Thoracic aorta (tissue), 2 donors: ENCODE measurements at regions not wholly inside any gene's neighbourhood (a gene's known extent, or its start where the extent isn't known, plus 50 kb on each side); places are given as distances from the start of the nearest gene placed in this dataset.
A peak's percentile ranks its signal among the peaks of the same experiment; 100 is the strongest.

Experiments used
- ATAC-seq: fragments of 150-250 bp; one replicate; pipeline ENCODE4 v1.8.0; 2017; ENCODE audit warnings: low read depth; ENCODE audit not compliant: insufficient number of reproducible peaks, low FRiP score
- DNase-seq: peaks from one replicate; pipeline ENCODE4 v3.0.0-alpha.2; 2020; ENCODE audit warnings: low spot score
- H3K27ac ChIP-seq, 2 donors: fragments of 200-600 bp; sonication (generic); 1 replicate in 1 of 2; 2 replicates in 1 of 2; pipeline ENCODE4 v1.5.1; 2016; ENCODE audit warnings: mild to moderate bottlenecking in 2 of 2, moderate library complexity in 2 of 2
- H3K27me3 ChIP-seq: fragments of 200-600 bp; sonication (generic); replicated peaks from 2 replicates; pipeline ENCODE4 v1.6.0; 2016; ENCODE audit warnings: mild to moderate bottlenecking; ENCODE audit not compliant: insufficient read depth
- H3K36me3 ChIP-seq: fragments of 200-600 bp; sonication (generic); one replicate; pipeline ENCODE4 v1.5.1; 2016
- H3K4me1 ChIP-seq, 2 donors: fragments of 200-600 bp; sonication (generic); 1 replicate in 1 of 2; 2 replicates in 1 of 2; pipeline versions ENCODE4 v1.5.1 to v1.6.0; 2016; ENCODE audit warnings: low read depth in 2 of 2, mild to moderate bottlenecking in 1 of 2; ENCODE audit not compliant: control insufficient read depth in 1 of 2
- H3K4me3 ChIP-seq: fragments of 200-600 bp; sonication (generic); 2 replicates; pipeline ENCODE4 v1.5.1; 2016; ENCODE audit warnings: mild to moderate bottlenecking
- H3K9me3 ChIP-seq: fragments of 200-600 bp; sonication (generic); 2 replicates; pipeline ENCODE4 v1.5.1; 2016
- CTCF ChIP-seq: fragments of 200-600 bp; sonication (generic); IDR thresholded peaks from one replicate; pipeline ENCODE4 v1.5.1; 2019; ENCODE audit warnings: antibody characterized with exemption

DNA sequence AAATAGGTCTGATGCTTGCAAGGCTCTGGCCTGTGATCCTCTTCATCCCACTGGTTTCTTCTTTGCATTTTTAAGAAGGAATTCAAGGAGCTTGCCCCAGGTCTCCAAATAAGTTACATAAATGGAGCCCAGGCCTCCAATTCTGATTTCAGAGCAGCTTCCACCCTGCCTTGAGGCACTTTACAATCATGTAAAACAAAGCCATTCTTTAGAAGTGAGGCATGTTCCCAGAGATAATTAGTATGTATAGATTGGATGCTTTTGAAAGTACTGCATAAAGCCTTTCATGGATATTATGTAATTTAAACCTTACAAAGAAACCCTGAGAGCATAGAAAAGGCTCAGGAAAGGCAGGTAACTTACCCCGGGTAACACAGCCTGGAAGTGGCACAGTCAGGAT lies 466.5 kb downstream of the MIAT start:
- peak overlapping the region; percentile 38 to 55 for H3K27ac ChIP-seq
- H3K36me3 ChIP-seq, result no peaks in the 10 kb centered on the region
- no peaks in the 10 kb centered on the region for H3K9me3 ChIP-seq
- H3K27me3 ChIP-seq, result no peaks in the 10 kb centered on the region
- no peak for TF ChIP-seq CTCF
- no peak for ATAC-seq
- peak overlapping the region; percentile 47 for H3K4me3 ChIP-seq
- DNase-seq, result no peak
- peaks cover 7 to 10% of the 10 kb centered on the region in 2 donors for H3K4me1 ChIP-seq

GRCh38 chr22:27124351-27124966 lies 467.1 kb downstream of the MIAT start:
- Histone ChIP-seq H3K36me3 (no peaks in the 10 kb centered on the region), H3K9me3 (no peaks in the 10 kb centered on the region), H3K27me3 (no peaks in the 10 kb centered on the region), H3K27ac (peak overlapping the region in 1 of 2 donors; percentile 55), H3K4me3 (peak overlapping the region; percentile 47), H3K4me1 (peaks cover 7 to 10% of the 10 kb centered on the region in 2 donors)
- ATAC-seq, result peak; percentile 40
- TF ChIP-seq CTCF, result no peak
- no peak for DNase-seq

DNA sequence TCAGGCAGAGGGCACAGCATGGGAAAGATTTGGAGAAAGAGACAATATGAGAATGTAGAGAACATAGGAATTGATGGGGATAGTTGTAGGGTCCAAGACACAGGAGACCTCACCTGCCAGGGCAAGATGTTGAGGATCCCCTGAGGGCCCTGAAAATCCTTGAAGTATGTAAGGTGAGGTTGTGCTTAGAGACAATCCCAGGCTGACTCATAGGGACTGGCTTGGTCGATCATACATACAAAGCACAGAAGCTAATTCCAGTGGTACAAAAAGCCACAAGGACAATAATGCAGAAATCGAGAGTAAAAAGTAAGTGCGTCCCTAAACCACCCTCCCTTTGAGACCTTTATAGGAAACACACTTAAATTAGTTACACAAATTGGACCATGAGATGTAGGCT lies 468.2 kb downstream of the MIAT start:
- TF ChIP-seq CTCF, result no peak
- H3K36me3 ChIP-seq, result no peaks in the 10 kb centered on the region
- peaks cover 7 to 10% of the 10 kb centered on the region in 2 donors for H3K4me1 ChIP-seq
- no peak for ATAC-seq
- H3K4me3 ChIP-seq, result no peak overlapping the region
- no peaks in the 10 kb centered on the region for H3K9me3 ChIP-seq
- H3K27me3 ChIP-seq, result no peaks in the 10 kb centered on the region
- DNase-seq, result no peak
- no peak overlapping the region for H3K27ac ChIP-seq

DNA sequence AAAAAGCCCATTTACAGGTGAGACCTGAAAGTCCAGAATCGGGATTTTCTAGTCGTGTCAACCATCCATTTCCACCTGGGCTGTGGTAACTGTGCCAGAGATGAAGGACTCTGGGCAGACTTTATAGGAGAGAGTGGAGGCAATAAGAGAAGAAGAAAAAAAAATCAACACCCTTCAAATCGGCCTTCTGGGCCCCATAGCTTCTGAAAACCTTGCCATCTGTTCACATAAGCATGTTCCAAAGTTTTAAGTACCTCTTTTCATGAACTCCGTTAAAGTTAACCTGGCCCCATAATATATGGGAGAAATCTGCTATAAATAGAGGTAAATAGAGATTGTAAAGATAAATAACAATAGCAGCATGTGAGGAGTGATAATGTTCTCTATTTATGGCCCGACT lies 470.5 kb downstream of the MIAT start:
- no peak overlapping the region for H3K4me3 ChIP-seq

More for the DNA sequence above, 470.5 kb downstream of the MIAT start:
- DNase-seq (no peak), ATAC-seq (no peak)
- no peaks in the 10 kb centered on the region for H3K36me3 ChIP-seq
- H3K27me3 ChIP-seq, result no peaks in the 10 kb centered on the region
- no peaks in the 10 kb centered on the region for H3K9me3 ChIP-seq
- no peak for TF ChIP-seq CTCF
- H3K27ac ChIP-seq, result no peak overlapping the region
- peaks cover 7 to 10% of the 10 kb centered on the region in 2 donors for H3K4me1 ChIP-seq
